ENCODE measurements at regions not wholly inside any gene's neighbourhood (a gene's known extent, or its start where the extent isn't known, plus 50 kb on each side); places are given as distances from the start of the nearest gene placed in this dataset.

DNA sequence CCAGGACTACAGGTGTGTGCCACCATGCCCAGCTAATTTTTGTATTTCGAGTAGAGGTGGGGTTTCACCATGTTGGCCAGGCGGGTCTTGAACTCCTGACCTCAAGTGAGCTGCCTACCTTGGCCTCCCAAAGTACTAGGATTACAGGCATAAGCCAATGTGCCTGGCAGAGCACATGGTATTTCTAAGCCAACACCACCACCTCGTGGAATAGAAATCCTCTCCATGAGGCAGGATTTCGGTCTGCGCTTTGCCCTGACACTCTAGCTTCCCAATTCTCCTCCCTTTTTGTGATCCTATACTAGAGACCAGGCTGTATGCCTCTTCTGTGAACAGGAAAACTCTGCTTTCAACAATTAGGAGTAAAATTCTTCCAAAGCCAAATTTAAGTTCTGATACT is 372.2 kb downstream of the VGLL3 start:
- no peaks in the 10 kb centered on the region for H3K36me3 ChIP-seq (ENCODE audit: control insufficient read depth in 1 of 2, insufficient read depth in 2 of 2, low read length in 1 of 2)
- no peak for ATAC-seq (ENCODE audit: low FRiP score)
- no peak overlapping the region for H3K27ac ChIP-seq (ENCODE audit: low read depth in 1 of 2, low read length in 2 of 2)
- H3K27me3 ChIP-seq (ENCODE audit: control insufficient read depth in 1 of 2, insufficient read depth in 2 of 2, low read length in 1 of 2), result no peaks in the 10 kb centered on the region
- 66 to 67% methylated on average over 5 of the region's 5 CpGs for WGBS, 2 donors
- intact Hi-C loops (cut with DNase I), result no loop called here
- no peaks in the 10 kb centered on the region for H3K4me1 ChIP-seq (ENCODE audit: control insufficient read depth in 1 of 2, insufficient read depth in 2 of 2, low read length in 2 of 2)
- no peak overlapping the region for H3K4me3 ChIP-seq (ENCODE audit: low read length in 2 of 2)
- H3K9me3 ChIP-seq (ENCODE audit: control insufficient read depth, low read length), result peaks cover 4% of the 10 kb centered on the region
- DNase-seq, result no peak

DNA sequence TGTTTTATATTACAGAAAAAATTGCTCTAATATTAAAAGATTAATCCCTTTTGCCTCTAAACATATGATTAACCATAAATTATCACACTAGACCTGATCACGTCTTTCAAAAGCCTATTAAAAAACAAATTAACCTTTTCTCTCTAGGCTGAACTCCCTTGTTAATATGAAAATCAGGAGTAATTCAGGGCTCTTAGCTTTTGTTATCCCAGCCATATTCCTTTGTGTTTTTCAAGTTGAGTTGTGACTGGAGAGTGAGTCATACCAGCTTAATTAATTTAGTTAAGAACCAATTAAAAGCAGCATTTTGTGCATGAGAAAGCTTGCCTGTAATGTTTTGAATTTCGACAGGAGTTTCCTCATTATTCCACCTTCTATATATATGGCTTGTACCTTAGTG is 385.8 kb downstream of the VGLL3 start:
- DNase-seq, result no peak
- Histone ChIP-seq H3K27me3 (ENCODE audit: control insufficient read depth in 1 of 2, insufficient read depth in 2 of 2, low read length in 1 of 2) (no peaks in the 10 kb centered on the region), H3K9me3 (ENCODE audit: control insufficient read depth, low read length) (peaks cover 2% of the 10 kb centered on the region), H3K27ac (ENCODE audit: low read depth in 1 of 2, low read length in 2 of 2) (no peak overlapping the region), H3K4me1 (ENCODE audit: control insufficient read depth in 1 of 2, insufficient read depth in 2 of 2, low read length in 2 of 2) (no peaks in the 10 kb centered on the region), H3K36me3 (ENCODE audit: control insufficient read depth in 1 of 2, insufficient read depth in 2 of 2, low read length in 1 of 2) (no peaks in the 10 kb centered on the region), H3K4me3 (ENCODE audit: low read length in 2 of 2) (no peak overlapping the region)
- intact Hi-C loops (cut with DNase I), result no loop called here
- 55 to 71% methylated on average over 2 of the region's 2 CpGs for WGBS, 2 donors
- no peak for ATAC-seq (ENCODE audit: low FRiP score)

DNA sequence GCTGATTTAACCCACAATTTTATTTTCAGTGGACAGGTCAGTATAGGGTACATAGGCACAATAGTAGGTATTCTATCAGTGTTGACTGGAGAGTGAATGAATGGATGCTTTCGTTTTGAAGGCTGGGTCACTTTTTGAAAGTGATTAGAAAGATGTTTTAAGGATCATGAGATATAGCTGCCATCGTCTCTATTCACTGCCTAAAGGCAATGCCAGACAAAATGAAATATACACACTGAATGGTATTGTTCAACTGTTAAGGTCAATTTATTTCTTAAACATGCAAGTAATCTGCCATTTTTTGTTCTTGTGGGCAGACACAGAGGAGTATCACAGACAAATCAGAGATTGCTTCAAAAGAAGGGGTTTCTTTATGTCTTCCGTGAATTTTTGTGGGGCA is 395.3 kb downstream of the VGLL3 start:
- Histone ChIP-seq H3K9me3 (ENCODE audit: control insufficient read depth, low read length) (no peaks in the 10 kb centered on the region), H3K27ac (ENCODE audit: low read depth in 1 of 2, low read length in 2 of 2) (no peak overlapping the region), H3K4me1 (ENCODE audit: control insufficient read depth in 1 of 2, insufficient read depth in 2 of 2, low read length in 2 of 2) (no peaks in the 10 kb centered on the region), H3K27me3 (ENCODE audit: control insufficient read depth in 1 of 2, insufficient read depth in 2 of 2, low read length in 1 of 2) (no peaks in the 10 kb centered on the region), H3K36me3 (ENCODE audit: control insufficient read depth in 1 of 2, insufficient read depth in 2 of 2, low read length in 1 of 2) (no peaks in the 10 kb centered on the region), H3K4me3 (ENCODE audit: low read length in 2 of 2) (no peak overlapping the region)
- DNase-seq (no peak), ATAC-seq (ENCODE audit: low FRiP score) (no peak)
- intact Hi-C loops (cut with DNase I), result no loop called here
- 65 to 71% methylated on average over 3 of the region's 3 CpGs for WGBS, 2 donors

DNA sequence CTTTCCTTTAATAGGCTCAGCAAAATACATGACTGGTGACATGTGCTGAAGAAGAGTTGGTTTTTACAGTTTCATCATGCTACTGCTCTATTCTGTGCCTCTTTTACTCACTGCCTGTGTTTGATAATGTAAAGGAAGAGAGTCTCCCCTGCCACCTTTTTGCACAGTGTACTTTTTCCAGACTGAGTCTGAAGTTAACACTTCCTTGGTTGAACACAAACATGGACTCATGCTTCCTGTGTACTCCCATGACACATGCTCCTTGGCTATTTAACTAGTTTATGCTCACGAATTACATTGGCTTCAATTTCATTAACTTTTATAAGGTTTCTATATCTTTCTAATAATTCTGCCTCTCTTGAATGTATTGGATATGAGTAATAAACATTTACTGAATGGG is 396.1 kb downstream of the VGLL3 start:
- intact Hi-C loops (cut with DNase I), result no loop called here
- Histone ChIP-seq H3K36me3 (ENCODE audit: control insufficient read depth in 1 of 2, insufficient read depth in 2 of 2, low read length in 1 of 2) (no peaks in the 10 kb centered on the region), H3K27ac (ENCODE audit: low read depth in 1 of 2, low read length in 2 of 2) (no peak overlapping the region), H3K4me1 (ENCODE audit: control insufficient read depth in 1 of 2, insufficient read depth in 2 of 2, low read length in 2 of 2) (no peaks in the 10 kb centered on the region), H3K9me3 (ENCODE audit: control insufficient read depth, low read length) (no peaks in the 10 kb centered on the region), H3K27me3 (ENCODE audit: control insufficient read depth in 1 of 2, insufficient read depth in 2 of 2, low read length in 1 of 2) (no peaks in the 10 kb centered on the region), H3K4me3 (ENCODE audit: low read length in 2 of 2) (no peak overlapping the region)
- no peak for DNase-seq
- no peak for ATAC-seq (ENCODE audit: low FRiP score)
- 29 to 30% methylated on average over 1 of the region's 1 CpG for WGBS, 2 donors

DNA sequence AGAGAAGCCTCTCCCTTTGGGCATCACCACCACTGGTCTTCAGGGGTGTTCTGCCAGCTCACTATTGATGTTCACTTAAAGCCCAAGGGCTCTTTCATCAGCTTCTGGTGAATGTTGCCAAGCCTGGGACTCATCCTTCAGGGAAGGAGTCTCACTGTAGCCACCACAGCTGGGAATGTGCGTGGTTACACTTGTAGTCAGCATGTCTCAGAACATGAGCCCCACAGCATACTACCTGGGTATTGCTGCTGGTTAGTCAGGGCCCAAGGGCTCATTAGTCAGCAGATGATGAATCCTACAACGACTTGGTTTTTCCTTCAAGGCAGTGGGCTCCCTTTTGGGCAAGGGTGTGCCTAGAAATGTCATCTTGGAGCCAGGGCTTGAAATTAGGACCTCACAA is 412.9 kb downstream of the VGLL3 start:
- no peak overlapping the region for H3K4me3 ChIP-seq (ENCODE audit: low read length in 2 of 2)
- no peak overlapping the region for H3K27ac ChIP-seq (ENCODE audit: low read depth in 1 of 2, low read length in 2 of 2)
- 54 to 58% methylated on average over 2 of the region's 2 CpGs for WGBS, 2 donors
- H3K9me3 ChIP-seq (ENCODE audit: control insufficient read depth, low read length), result no peaks in the 10 kb centered on the region
- no peaks in the 10 kb centered on the region for H3K36me3 ChIP-seq (ENCODE audit: control insufficient read depth in 1 of 2, insufficient read depth in 2 of 2, low read length in 1 of 2)
- DNase-seq, result no peak
- no peaks in the 10 kb centered on the region for H3K27me3 ChIP-seq (ENCODE audit: control insufficient read depth in 1 of 2, insufficient read depth in 2 of 2, low read length in 1 of 2)
- intact Hi-C loops (cut with DNase I), result no loop called here
- no peak for ATAC-seq (ENCODE audit: low FRiP score)
- no peaks in the 10 kb centered on the region for H3K4me1 ChIP-seq (ENCODE audit: control insufficient read depth in 1 of 2, insufficient read depth in 2 of 2, low read length in 2 of 2)

DNA sequence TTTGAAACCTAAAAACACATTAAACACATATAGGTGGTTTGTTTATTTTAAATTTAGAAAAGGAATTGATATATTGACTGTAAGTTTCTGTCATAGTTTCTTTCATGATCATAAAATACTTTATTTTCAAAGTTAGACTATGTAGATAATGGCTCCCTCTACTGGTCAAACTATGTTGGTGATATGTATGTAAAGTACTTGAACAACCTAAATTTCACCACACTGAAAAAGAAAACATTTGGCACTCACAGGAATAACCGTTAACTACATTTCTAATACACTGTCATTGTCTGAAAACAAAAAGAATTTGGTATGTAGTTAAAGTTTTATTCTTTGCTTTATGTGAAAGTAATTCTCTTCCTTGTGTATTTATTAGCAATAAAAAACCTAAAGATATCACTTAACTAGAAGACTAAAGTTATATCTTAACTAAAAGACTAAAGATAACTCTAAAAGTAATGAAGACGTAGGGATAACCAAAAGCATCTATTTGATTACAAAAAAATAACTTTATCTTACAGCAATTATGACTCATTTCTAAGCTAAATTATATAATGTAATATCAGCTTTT is 427.5 kb downstream of the VGLL3 start:
- 14% methylated on average over 2 of the region's 2 CpGs for WGBS, 2 donors
- no peak for ATAC-seq (ENCODE audit: low FRiP score)
- Histone ChIP-seq H3K4me1 (ENCODE audit: control insufficient read depth in 1 of 2, insufficient read depth in 2 of 2, low read length in 2 of 2) (no peaks in the 10 kb centered on the region), H3K36me3 (ENCODE audit: control insufficient read depth in 1 of 2, insufficient read depth in 2 of 2, low read length in 1 of 2) (no peaks in the 10 kb centered on the region), H3K27me3 (ENCODE audit: control insufficient read depth in 1 of 2, insufficient read depth in 2 of 2, low read length in 1 of 2) (no peaks in the 10 kb centered on the region), H3K27ac (ENCODE audit: low read depth in 1 of 2, low read length in 2 of 2) (no peak overlapping the region), H3K4me3 (ENCODE audit: low read length in 2 of 2) (no peak overlapping the region), H3K9me3 (ENCODE audit: control insufficient read depth, low read length) (no peaks in the 10 kb centered on the region)
- intact Hi-C loops (cut with DNase I), result no loop called here
- no peak for DNase-seq

DNA sequence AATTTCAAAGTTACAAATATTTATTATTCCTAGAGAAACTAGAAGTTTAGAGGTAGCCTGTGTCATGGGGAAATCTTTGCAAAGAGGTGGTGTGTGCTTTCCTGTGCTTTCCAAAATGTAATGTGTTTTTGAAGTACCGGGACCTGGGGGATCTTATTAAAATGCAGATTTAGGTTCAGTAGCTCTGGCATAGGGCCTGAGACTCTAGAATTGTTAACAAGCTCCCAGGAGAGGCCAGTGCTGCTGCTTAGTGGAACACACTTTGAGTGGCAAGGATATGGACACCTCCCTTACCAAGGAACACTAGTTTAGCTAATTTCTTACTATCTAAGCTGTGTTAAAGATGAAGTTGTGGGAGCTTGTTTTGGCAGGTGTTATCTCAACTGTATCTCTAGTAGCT is 428.9 kb downstream of the VGLL3 start:
- Histone ChIP-seq H3K9me3 (ENCODE audit: control insufficient read depth, low read length) (no peaks in the 10 kb centered on the region), H3K27me3 (ENCODE audit: control insufficient read depth in 1 of 2, insufficient read depth in 2 of 2, low read length in 1 of 2) (no peaks in the 10 kb centered on the region), H3K27ac (ENCODE audit: low read depth in 1 of 2, low read length in 2 of 2) (no peak overlapping the region), H3K36me3 (ENCODE audit: control insufficient read depth in 1 of 2, insufficient read depth in 2 of 2, low read length in 1 of 2) (no peaks in the 10 kb centered on the region), H3K4me3 (ENCODE audit: low read length in 2 of 2) (no peak overlapping the region), H3K4me1 (ENCODE audit: control insufficient read depth in 1 of 2, insufficient read depth in 2 of 2, low read length in 2 of 2) (no peaks in the 10 kb centered on the region)
- WGBS, 2 donors, result 21% methylated on average over 1 of the region's 1 CpG
- intact Hi-C loops (cut with DNase I), result no loop called here
- ATAC-seq (ENCODE audit: low FRiP score) (no peak), DNase-seq (no peak)

DNA sequence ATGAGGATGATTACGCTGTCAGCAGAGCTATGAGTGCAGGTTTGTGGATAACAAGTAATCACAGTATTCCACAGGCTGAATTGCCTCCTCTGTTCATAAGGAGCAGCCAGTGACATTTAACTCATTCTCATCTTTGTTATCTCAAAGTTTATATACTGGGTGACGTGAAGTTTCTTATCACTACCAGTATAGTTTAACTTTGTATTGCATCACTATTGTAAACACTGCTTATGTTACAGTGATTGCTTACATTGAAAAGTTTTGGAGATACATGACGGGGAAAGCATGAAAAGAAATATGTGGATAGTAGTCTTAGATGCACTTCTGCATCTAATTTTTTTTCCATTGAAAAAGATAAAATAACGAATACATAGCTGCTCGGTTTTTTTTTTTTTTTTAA is 429.7 kb downstream of the VGLL3 start:
- Histone ChIP-seq H3K27ac (ENCODE audit: low read depth in 1 of 2, low read length in 2 of 2) (no peak overlapping the region), H3K9me3 (ENCODE audit: control insufficient read depth, low read length) (no peaks in the 10 kb centered on the region), H3K27me3 (ENCODE audit: control insufficient read depth in 1 of 2, insufficient read depth in 2 of 2, low read length in 1 of 2) (no peaks in the 10 kb centered on the region), H3K4me1 (ENCODE audit: control insufficient read depth in 1 of 2, insufficient read depth in 2 of 2, low read length in 2 of 2) (no peaks in the 10 kb centered on the region), H3K36me3 (ENCODE audit: control insufficient read depth in 1 of 2, insufficient read depth in 2 of 2, low read length in 1 of 2) (no peaks in the 10 kb centered on the region), H3K4me3 (ENCODE audit: low read length in 2 of 2) (no peak overlapping the region)
- DNase-seq (no peak), ATAC-seq (ENCODE audit: low FRiP score) (no peak)
- 45 to 51% methylated on average over 5 of the region's 5 CpGs for WGBS, 2 donors
- intact Hi-C loops (cut with DNase I), result no loop called here

DNA sequence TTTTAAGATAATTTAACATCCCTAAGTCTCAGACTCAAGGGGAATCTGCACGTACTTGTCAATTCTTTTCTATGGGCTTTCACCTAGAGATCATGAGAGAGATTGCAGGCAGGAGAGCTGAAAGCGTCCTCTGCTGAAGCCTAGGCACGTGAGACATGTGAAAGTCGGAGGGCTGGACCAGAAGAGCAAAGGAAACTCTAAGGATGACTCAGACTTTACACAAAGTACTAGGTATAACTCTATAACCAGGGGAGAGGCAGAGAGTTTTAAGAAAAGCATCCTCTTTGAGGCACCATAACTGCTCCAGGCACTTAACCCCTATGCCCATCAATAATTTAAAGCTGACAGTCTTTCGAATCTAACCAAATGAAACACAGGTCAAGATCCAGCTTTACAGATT is 436.6 kb downstream of the VGLL3 start:
- intact Hi-C loops (cut with DNase I), result no loop called here
- DNase-seq (no peak), ATAC-seq (ENCODE audit: low FRiP score) (no peak)
- no peaks in the 10 kb centered on the region for H3K36me3 ChIP-seq (ENCODE audit: control insufficient read depth in 1 of 2, insufficient read depth in 2 of 2, low read length in 1 of 2)
- no peak overlapping the region for H3K4me3 ChIP-seq (ENCODE audit: low read length in 2 of 2)
- WGBS, 2 donors, result 36 to 41% methylated on average over 5 of the region's 5 CpGs
- H3K4me1 ChIP-seq (ENCODE audit: control insufficient read depth in 1 of 2, insufficient read depth in 2 of 2, low read length in 2 of 2), result no peaks in the 10 kb centered on the region
- no peaks in the 10 kb centered on the region for H3K27me3 ChIP-seq (ENCODE audit: control insufficient read depth in 1 of 2, insufficient read depth in 2 of 2, low read length in 1 of 2)
- no peak overlapping the region for H3K27ac ChIP-seq (ENCODE audit: low read depth in 1 of 2, low read length in 2 of 2)
- no peaks in the 10 kb centered on the region for H3K9me3 ChIP-seq (ENCODE audit: control insufficient read depth, low read length)
